Right lobe of liver (tissue), 4 donors: ENCODE measurements at regions not wholly inside any gene's neighbourhood (a gene's known extent, or its start where the extent isn't known, plus 50 kb on each side); places are given as distances from the start of the nearest gene placed in this dataset.

ENCODE experiments used
- POLR2A ChIP-seq: fragments of 450-650 bp; IDR thresholded peaks from one replicate; pipeline ENCODE4 v1.6.1; 2017; ENCODE audit warnings: antibody characterized with exemption, mild to moderate bottlenecking
- TF ChIP-seq, protein P1 (sequence below), 4 donors: fragments of 200-600 bp in 3 of 4; fragments of 450-650 bp in 1 of 4; IDR thresholded peaks; one replicate each; pipeline versions ENCODE4 v1.5.1 to v1.8.0; 2016 to 2022; ENCODE audit warnings: antibody characterized with exemption in 4 of 4, mild to moderate bottlenecking in 2 of 4
- donor health status: DM: no; HTN: no; CAD: no.
- donor health status: DM: no; HTN: no; CAD: no.
- donor health status: DM: no; HTN: yes; CAD: no.

DNA sequence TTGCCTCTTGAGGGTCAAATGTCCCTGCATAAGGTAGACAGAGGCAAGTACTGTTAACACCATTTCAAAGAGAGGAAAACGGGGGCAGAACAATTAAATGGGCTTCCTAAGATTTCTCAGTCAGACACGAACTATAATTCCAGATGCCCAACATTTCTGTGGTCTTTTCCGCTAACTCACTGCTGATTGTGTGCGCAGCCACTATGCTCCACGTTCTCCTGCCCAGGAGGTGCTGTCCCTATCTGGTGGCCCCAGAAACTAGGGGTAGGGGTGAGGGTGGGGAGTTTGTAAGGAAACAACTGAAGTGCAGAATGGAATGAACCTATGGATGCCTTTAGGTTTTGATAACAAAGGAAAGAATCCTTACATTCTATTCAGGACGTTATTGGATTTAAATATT, 86.1 kb upstream of the BACH2 start:
- TF ChIP-seq, protein P1, sequence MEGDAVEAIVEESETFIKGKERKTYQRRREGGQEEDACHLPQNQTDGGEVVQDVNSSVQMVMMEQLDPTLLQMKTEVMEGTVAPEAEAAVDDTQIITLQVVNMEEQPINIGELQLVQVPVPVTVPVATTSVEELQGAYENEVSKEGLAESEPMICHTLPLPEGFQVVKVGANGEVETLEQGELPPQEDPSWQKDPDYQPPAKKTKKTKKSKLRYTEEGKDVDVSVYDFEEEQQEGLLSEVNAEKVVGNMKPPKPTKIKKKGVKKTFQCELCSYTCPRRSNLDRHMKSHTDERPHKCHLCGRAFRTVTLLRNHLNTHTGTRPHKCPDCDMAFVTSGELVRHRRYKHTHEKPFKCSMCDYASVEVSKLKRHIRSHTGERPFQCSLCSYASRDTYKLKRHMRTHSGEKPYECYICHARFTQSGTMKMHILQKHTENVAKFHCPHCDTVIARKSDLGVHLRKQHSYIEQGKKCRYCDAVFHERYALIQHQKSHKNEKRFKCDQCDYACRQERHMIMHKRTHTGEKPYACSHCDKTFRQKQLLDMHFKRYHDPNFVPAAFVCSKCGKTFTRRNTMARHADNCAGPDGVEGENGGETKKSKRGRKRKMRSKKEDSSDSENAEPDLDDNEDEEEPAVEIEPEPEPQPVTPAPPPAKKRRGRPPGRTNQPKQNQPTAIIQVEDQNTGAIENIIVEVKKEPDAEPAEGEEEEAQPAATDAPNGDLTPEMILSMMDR (IDR thresholded peaks at IDR 0.05), result no peak
- TF ChIP-seq POLR2A, result no peak
